Brain microvascular endothelial cell (primary cell): ENCODE measurements at regions not wholly inside any gene's neighbourhood (a gene's known extent, or its start where the extent isn't known, plus 50 kb on each side); places are given as distances from the start of the nearest gene placed in this dataset.

Source experiments
- DNase-seq: peaks from one replicate; pipeline ENCODE4 v3.0.0-alpha.2; 2020
- H3K27ac ChIP-seq: fragments of 250-450 bp; sonication (Bioruptor Pico); 2 replicates; pipeline ENCODE4 v1.5.1; 2020; ENCODE audit warnings: mild to moderate bottlenecking, moderate library complexity
- H3K27me3 ChIP-seq: fragments of 250-450 bp; sonication (Bioruptor Pico); replicated peaks from 2 replicates; pipeline ENCODE4 v1.5.1; 2020; ENCODE audit warnings: mild to moderate bottlenecking
- H3K36me3 ChIP-seq: fragments of 250-450 bp; sonication (Bioruptor Pico); replicated peaks from 2 replicates; pipeline ENCODE4 v1.5.1; 2020; ENCODE audit warnings: mild to moderate bottlenecking
- H3K4me3 ChIP-seq: 2 replicates; pipeline ENCODE4 v1.5.1; 2011; ENCODE audit warnings: low read depth, mild to moderate bottlenecking, control low read depth, low read length, moderate library complexity
- CTCF ChIP-seq: IDR thresholded peaks from 2 replicates; pipeline ENCODE4 v1.5.1; 2011; ENCODE audit warnings: low read depth, mild to moderate bottlenecking, moderate library complexity, low read length, control low read depth, inconsistent platforms; ENCODE audit errors: missing control alignments
- in situ Hi-C: cut with HindIII; loops from 2 replicates; pipeline ENCODE4 v1.10.0; 2017; ENCODE audit warnings: low sequenced_read_pairs, low pct_ligation_motif_present

- no peak for DNase-seq
- in situ Hi-C loops: no loop called here
- Histone ChIP-seq H3K36me3 (no peaks in the 10 kb centered on the region), H3K4me3 (no peak overlapping the region), H3K27me3 (no peaks in the 10 kb centered on the region), H3K27ac (peak overlapping the region; percentile 30)
- TF ChIP-seq CTCF: no peak
These were observed 303.1 kb downstream of the SS18 start for GRCh38 chr18:25787276-25787675.

- no peaks in the 10 kb centered on the region for H3K36me3 ChIP-seq
- in situ Hi-C loops: no loop called here
- H3K27me3 ChIP-seq: no peaks in the 10 kb centered on the region
- peak; percentile 91 for DNase-seq
- no peak for TF ChIP-seq CTCF
- H3K4me3 ChIP-seq: no peak overlapping the region
- H3K27ac ChIP-seq: peak overlapping the region; percentile 67
These were observed 303.7 kb downstream of the SS18 start for GRCh38 chr18:25786758-25787157.

GRCh38 chr18:25780105-25780504 is 310.3 kb downstream of the SS18 start:
- Histone ChIP-seq H3K27ac (no peak overlapping the region), H3K36me3 (no peaks in the 10 kb centered on the region), H3K27me3 (no peaks in the 10 kb centered on the region), H3K4me3 (no peak overlapping the region)
- in situ Hi-C loops: no loop called here
- TF ChIP-seq CTCF: no peak
- no peak for DNase-seq

GRCh38 chr18:25771796-25772195 is 318.6 kb downstream of the SS18 start:
- H3K4me3 ChIP-seq: no peak overlapping the region
- no peak overlapping the region for H3K27ac ChIP-seq
- no peaks in the 10 kb centered on the region for H3K27me3 ChIP-seq
- no peak for DNase-seq
- in situ Hi-C loops: no loop called here
- no peak for TF ChIP-seq CTCF
- no peaks in the 10 kb centered on the region for H3K36me3 ChIP-seq

- Histone ChIP-seq H3K27ac (no peak overlapping the region), H3K36me3 (no peaks in the 10 kb centered on the region), H3K4me3 (no peak overlapping the region), H3K27me3 (no peaks in the 10 kb centered on the region)
- in situ Hi-C loops: no loop called here
- no peak for DNase-seq
- no peak for TF ChIP-seq CTCF
These were observed 325.6 kb downstream of the SS18 start for GRCh38 chr18:25764777-25765176.

GRCh38 chr18:25759111-25759510 is 331.3 kb downstream of the SS18 start:
- H3K27me3 ChIP-seq: no peaks in the 10 kb centered on the region
- no peak for DNase-seq
- no peak overlapping the region for H3K4me3 ChIP-seq
- no peak for TF ChIP-seq CTCF
- H3K36me3 ChIP-seq: no peaks in the 10 kb centered on the region
- H3K27ac ChIP-seq: no peak overlapping the region
- in situ Hi-C loops: no loop called here
